GM12864 (cell line): ENCODE measurements at regions not wholly inside any gene's neighbourhood (a gene's known extent, or its start where the extent isn't known, plus 50 kb on each side); places are given as distances from the start of the nearest gene placed in this dataset.

ENCODE experiments used
- DNase-seq: peaks from one replicate; pipeline ENCODE4 v3.0.0-alpha.2; 2011; ENCODE audit warnings: low read depth
- H3K4me3 ChIP-seq: 2 replicates; pipeline ENCODE4 v1.5.1; 2011; ENCODE audit warnings: mild to moderate bottlenecking, low read depth, low read length, control low read depth
- CTCF ChIP-seq: IDR thresholded peaks from 2 replicates; pipeline ENCODE4 v1.5.1; 2011; ENCODE audit warnings: low read depth, mild to moderate bottlenecking, moderate library complexity, low read length, control low read depth, inconsistent platforms; ENCODE audit errors: missing control alignments

- DNase-seq: no peak
- TF ChIP-seq CTCF: no peak
- H3K4me3 ChIP-seq: no peak overlapping the region
These were observed 1564.2 kb upstream of the MIR17HG start for GRCh38 chr13:89783221-89783755.

GRCh38 chr13:89784161-89784809, 1563.2 kb upstream of the MIR17HG start:
- TF ChIP-seq CTCF: no peak
- no peak overlapping the region for H3K4me3 ChIP-seq
- DNase-seq: no peak

- no peak for DNase-seq
- TF ChIP-seq CTCF: no peak
- H3K4me3 ChIP-seq: no peak overlapping the region
These were observed 1561.0 kb upstream of the MIR17HG start for GRCh38 chr13:89786531-89786930.

- no peak for TF ChIP-seq CTCF
- H3K4me3 ChIP-seq: no peak overlapping the region
- DNase-seq: no peak
These were observed 1556.8 kb upstream of the MIR17HG start for GRCh38 chr13:89790696-89791095.

- H3K4me3 ChIP-seq: no peak overlapping the region
- TF ChIP-seq CTCF: no peak
- DNase-seq: no peak
These were observed 1555.4 kb upstream of the MIR17HG start for GRCh38 chr13:89791971-89792630.

- no peak for TF ChIP-seq CTCF
- DNase-seq: no peak
- H3K4me3 ChIP-seq: no peak overlapping the region
These were observed 1551.3 kb upstream of the MIR17HG start for GRCh38 chr13:89796196-89796595.
